Heart left ventricle (tissue), 16 donors: ENCODE measurements at regions not wholly inside any gene's neighbourhood (a gene's known extent, or its start where the extent isn't known, plus 50 kb on each side); places are given as distances from the start of the nearest gene placed in this dataset.

Experiments
- ATAC-seq, 4 donors: fragments of 200-7000 bp; cut with Tn5 transposase; one replicate each; pipeline ENCODE4 v1.9.1; 2020 to 2022; ENCODE audit warnings: moderate library complexity in 4 of 4, mild to moderate bottlenecking in 3 of 4, moderate number of reproducible peaks in 1 of 4
- DNase-seq, 5 donors: peaks; one replicate each; pipeline ENCODE4 v3.0.0-alpha.2; 2020
- H3K27ac ChIP-seq, 12 donors: fragments of 200-600 bp; sonication (generic) in 4 of 12; one replicate each; pipeline versions ENCODE4 v1.5.0 to v1.8.0; 2016 to 2022; ENCODE audit warnings: mild to moderate bottlenecking in 2 of 12
- H3K27me3 ChIP-seq, 9 donors: fragments of 200-600 bp; sonication (generic) in 2 of 9; one replicate each; pipeline versions ENCODE4 v1.5.1 to v1.8.0; 2016 to 2022; ENCODE audit warnings: mild to moderate bottlenecking in 3 of 9
- H3K36me3 ChIP-seq, 9 donors: fragments of 200-600 bp; sonication (generic) in 2 of 9; one replicate each; pipeline versions ENCODE4 v1.5.0 to v1.8.0; 2018 to 2022; ENCODE audit warnings: mild to moderate bottlenecking in 2 of 9
- H3K4me1 ChIP-seq, 12 donors: fragments of 200-600 bp; sonication (generic) in 4 of 12; one replicate each; pipeline versions ENCODE4 v1.5.0 to v1.8.0; 2016 to 2022; ENCODE audit warnings: mild to moderate bottlenecking in 3 of 12
- H3K4me3 ChIP-seq, 12 donors: fragments of 200-600 bp; sonication (generic) in 4 of 12; one replicate each; pipeline versions ENCODE4 v1.5.0 to v1.8.0; 2017 to 2022; ENCODE audit warnings: mild to moderate bottlenecking in 9 of 12, moderate library complexity in 4 of 12
- H3K9me3 ChIP-seq, 12 donors: fragments of 200-600 bp; sonication (generic) in 4 of 12; one replicate each; pipeline versions ENCODE4 v1.5.0 to v1.8.0; 2016 to 2022; ENCODE audit warnings: mild to moderate bottlenecking in 1 of 12
- POLR2A ChIP-seq, 2 donors: fragments of 450-650 bp; IDR thresholded peaks; one replicate each; pipeline ENCODE4 v1.6.1; 2017; ENCODE audit warnings: antibody characterized with exemption in 2 of 2, mild to moderate bottlenecking in 2 of 2, moderate library complexity in 2 of 2
- WGBS, 4 donors: extraction: QIAGEN DNeasy Blood & Tissue Kit in 2 of 4; methylation state at CpG; one replicate each; pipeline versions ENCODE4 v1.1.5 to v1.1.7; 2013 to 2018; 5-methylcytosine and 5-hydroxymethylcytosine counted together
- intact Hi-C, 10 donors: fragments of 100-400 bp; cut with DNase I; formaldehyde crosslinking; loops; one replicate each; pipeline versions ENCODE4 v1.11.1 to v1.14.2; 2022
- TF ChIP-seq, protein P1 (sequence below), 12 donors: fragments of 200-600 bp; sonication (generic) in 4 of 12; IDR thresholded peaks; one replicate each; pipeline versions ENCODE4 v1.5.0 to v1.8.0; 2018 to 2022; ENCODE audit warnings: antibody characterized with exemption in 12 of 12, mild to moderate bottlenecking in 5 of 12
- donor health status: ischemic (EF 13 %, LVEDD 7.1; RV severe dilation, severe dysfunction).
- donor health status: healthy with polysubstance abuse.
- donor health status: DM: no; HTN: yes; CAD: no.
- donor health status: DM: no; HTN: no; CAD: no.
- donor health status: ischemic (EF 25% LVEDD 6.9; RV normal size, moderate dysfunction).
- donor health status: ischemic (EF 25% LVEDD 5.7; RV mildly dilated, moderate dysfunction).
- donor health status: healthy.
- donor health status: DM: yes; HTN: yes; CAD: no.
- donor health status: ischemic (EF 35%, LVEDD 5.7; RV mildly dilated, moderate dysfunction).
- donor health status: nonischemic (EF 11% LVEDD 7.7; RV severe dilation, severe dysfunction).
- donor health status: DM: yes; HTN: yes; CAD: no.
- donor health status: PGD.
- donor health status: ischemic (EF 29% LVEDD 5.4; RV normal size, mild dysfunction).
- donor health status: nonischemic (EF 23%, LVEDD 6.1; RV moderate dilation, normal function).

DNA sequence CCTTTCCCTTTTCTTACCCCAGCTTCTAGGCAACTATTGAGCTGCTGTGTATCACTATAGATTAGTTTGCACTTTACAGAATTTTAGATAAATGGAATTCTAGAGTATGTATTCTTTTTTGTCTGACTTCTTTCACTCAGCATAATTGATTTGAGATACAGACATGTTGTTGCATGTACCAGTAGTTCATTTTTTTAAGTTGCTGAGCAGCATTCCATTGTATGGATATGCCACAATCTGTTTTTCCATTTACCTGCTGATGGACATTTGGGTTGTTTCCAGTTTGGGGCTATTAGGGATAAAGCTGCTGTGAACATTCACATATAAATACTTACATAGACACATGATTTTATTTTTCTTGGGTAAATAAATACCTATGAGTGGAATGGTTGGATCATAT lies 135.7 kb downstream of the IGF1 start:
- intact Hi-C loops, result no loop called here
- ATAC-seq, result no peak
- H3K36me3 ChIP-seq, result no peaks in the 10 kb centered on the region
- TF ChIP-seq POLR2A (IDR thresholded peaks at IDR 0.05), result no peak
- TF ChIP-seq, protein P1, sequence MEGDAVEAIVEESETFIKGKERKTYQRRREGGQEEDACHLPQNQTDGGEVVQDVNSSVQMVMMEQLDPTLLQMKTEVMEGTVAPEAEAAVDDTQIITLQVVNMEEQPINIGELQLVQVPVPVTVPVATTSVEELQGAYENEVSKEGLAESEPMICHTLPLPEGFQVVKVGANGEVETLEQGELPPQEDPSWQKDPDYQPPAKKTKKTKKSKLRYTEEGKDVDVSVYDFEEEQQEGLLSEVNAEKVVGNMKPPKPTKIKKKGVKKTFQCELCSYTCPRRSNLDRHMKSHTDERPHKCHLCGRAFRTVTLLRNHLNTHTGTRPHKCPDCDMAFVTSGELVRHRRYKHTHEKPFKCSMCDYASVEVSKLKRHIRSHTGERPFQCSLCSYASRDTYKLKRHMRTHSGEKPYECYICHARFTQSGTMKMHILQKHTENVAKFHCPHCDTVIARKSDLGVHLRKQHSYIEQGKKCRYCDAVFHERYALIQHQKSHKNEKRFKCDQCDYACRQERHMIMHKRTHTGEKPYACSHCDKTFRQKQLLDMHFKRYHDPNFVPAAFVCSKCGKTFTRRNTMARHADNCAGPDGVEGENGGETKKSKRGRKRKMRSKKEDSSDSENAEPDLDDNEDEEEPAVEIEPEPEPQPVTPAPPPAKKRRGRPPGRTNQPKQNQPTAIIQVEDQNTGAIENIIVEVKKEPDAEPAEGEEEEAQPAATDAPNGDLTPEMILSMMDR (IDR thresholded peaks at IDR 0.05), result no peak
- H3K27ac ChIP-seq, result no peak overlapping the region
- DNase-seq, result no peak
- H3K9me3 ChIP-seq, result peaks cover 0 to 3% (median 0%) of the 10 kb centered on the region in 12 donors
- no peak overlapping the region for H3K4me3 ChIP-seq
- H3K4me1 ChIP-seq, result peaks cover 0 to 5% (median 0%) of the 10 kb centered on the region in 12 donors
- no peaks in the 10 kb centered on the region for H3K27me3 ChIP-seq

DNA sequence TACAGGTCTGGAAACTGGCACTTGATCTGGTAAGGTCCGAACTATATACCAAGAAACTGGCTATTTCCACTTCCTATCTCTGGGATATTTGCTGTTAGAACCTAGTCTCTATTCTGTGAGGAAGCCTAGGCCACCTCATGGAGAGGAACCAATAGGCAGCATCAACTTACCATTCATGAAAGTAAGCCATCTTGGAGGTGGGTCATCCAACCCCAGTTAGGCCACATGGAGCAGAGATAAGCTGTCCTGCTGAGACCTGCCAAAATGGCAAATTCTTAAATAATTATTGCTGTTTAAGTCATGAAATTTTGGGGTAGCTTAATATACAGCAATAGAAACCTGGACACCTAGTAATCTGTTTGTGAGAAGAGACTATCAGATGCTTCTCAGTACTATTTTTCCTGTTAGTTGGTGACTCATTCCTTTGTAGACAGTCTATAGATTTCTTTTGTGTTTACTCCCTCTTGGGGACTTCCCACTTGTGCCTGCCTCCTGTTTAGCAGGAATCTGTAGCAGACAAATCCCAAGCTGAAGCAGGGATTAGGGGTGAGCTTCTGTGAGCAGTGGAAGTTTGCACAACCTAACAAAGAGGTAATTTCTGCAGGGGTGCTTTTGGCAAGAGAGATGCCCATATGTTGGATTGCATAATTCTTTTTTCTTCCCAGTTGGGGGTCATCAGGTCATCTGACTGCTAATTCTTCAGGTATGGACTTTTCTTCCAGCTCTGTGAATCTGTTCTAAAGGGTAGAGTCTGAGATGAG lies 136.8 kb downstream of the IGF1 start:
- WGBS, 4 donors, result 76 to 100% (median 93%) methylated on average over 1 of the region's 1 CpG
- no peak for TF ChIP-seq POLR2A (IDR thresholded peaks at IDR 0.05)
- TF ChIP-seq, protein P1 (IDR thresholded peaks at IDR 0.05), result no peak
- Histone ChIP-seq H3K9me3 (peaks cover 0 to 3% (median 0%) of the 10 kb centered on the region in 12 donors), H3K27me3 (no peaks in the 10 kb centered on the region), H3K4me1 (peaks cover 0 to 5% (median 0%) of the 10 kb centered on the region in 12 donors), H3K36me3 (no peaks in the 10 kb centered on the region), H3K27ac (no peak overlapping the region), H3K4me3 (no peak overlapping the region)
- no peak for ATAC-seq
- intact Hi-C loops, result no loop called here
- no peak for DNase-seq

DNA sequence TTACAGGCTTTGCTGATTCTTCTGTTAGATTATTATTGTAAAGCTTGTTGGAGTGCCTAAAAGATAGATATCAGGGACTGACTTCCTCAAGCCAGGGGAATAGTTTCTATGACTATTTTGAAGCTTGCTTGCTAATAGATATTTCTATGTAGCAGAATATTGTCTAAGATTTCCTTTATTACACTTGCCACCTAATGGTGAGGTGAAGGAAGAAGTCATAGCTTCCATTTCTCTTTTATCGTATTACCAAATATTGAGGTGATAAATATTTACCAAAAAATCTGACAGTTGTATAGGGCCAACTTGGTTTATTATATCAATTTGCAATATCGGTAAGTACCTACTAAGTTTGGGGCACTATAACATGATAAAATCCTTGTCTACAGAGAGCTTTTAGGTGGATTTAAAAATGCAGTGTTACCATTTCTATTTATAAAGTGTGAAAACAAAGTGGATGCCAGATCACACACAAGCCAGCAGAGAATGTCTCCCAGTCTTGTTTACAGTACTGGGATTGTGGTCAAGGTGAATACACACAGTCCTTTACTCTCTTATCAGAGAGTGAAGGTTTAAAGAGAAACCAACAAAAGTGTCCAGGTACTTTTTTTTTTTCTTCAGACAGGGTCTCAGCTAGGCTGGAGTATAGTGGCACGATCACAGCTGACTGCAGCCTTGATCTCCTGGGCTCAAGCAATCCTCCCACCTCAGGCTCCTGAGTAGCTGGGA lies 137.9 kb downstream of the IGF1 start:
- no peak overlapping the region for H3K4me3 ChIP-seq
- peaks cover 0 to 5% (median 0%) of the 10 kb centered on the region in 12 donors for H3K4me1 ChIP-seq
- intact Hi-C loops, result no loop called here
- peaks cover 0 to 3% (median 0%) of the 10 kb centered on the region in 12 donors for H3K9me3 ChIP-seq
- DNase-seq (no peak), ATAC-seq (peak in 3 of 4 donors; percentile 53 to 94 (median 93))
- TF ChIP-seq POLR2A (IDR thresholded peaks at IDR 0.05), result no peak
- H3K27me3 ChIP-seq, result no peaks in the 10 kb centered on the region
- WGBS, 4 donors, result 75 to 92% (median 76%) methylated on average over 3 of the region's 3 CpGs
- no peaks in the 10 kb centered on the region for H3K36me3 ChIP-seq
- H3K27ac ChIP-seq, result no peak overlapping the region

DNA sequence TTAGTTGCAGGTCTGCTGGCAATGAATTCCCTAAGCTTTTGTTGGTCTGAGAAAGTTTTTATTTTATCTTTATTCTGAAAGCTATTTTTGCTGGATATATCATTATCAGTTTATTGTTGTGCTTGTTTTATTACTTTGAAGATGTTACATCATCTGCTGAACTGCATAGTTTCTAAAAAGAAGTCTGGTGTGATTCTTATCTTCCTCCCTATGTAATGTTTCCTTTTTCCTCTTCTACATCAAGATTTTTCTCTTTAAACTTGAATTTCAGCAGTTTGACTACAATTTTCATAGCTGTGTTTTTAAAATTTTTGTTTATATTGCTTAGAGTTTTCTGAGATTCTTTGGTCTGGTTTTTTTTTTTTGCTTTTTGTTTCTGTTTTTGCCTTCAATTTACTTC lies 137.1 kb upstream of the PMCH start:
- intact Hi-C loops, result no loop called here
- DNase-seq (no peak), ATAC-seq (no peak)
- Histone ChIP-seq H3K27me3 (no peaks in the 10 kb centered on the region), H3K4me1 (no peaks in the 10 kb centered on the region), H3K36me3 (no peaks in the 10 kb centered on the region), H3K4me3 (no peak overlapping the region), H3K27ac (no peak overlapping the region), H3K9me3 (peaks cover 0 to 3% (median 0%) of the 10 kb centered on the region in 12 donors)
- TF ChIP-seq POLR2A (IDR thresholded peaks at IDR 0.05), result no peak
- TF ChIP-seq, protein P1 (IDR thresholded peaks at IDR 0.05), result no peak
